Gastroesophageal sphincter (tissue), 3 donors: ENCODE measurements at regions not wholly inside any gene's neighbourhood (a gene's known extent, or its start where the extent isn't known, plus 50 kb on each side); places are given as distances from the start of the nearest gene placed in this dataset.

Source experiments
- POLR2AphosphoS5 ChIP-seq: sonication (generic); formaldehyde crosslinking; IDR thresholded peaks from one replicate; pipeline ENCODE4 v1.6.1; 2017; ENCODE audit warnings: antibody characterized with exemption
- TF ChIP-seq, protein P1 (sequence below), 4 experiments: fragments of 200-600 bp in 2 of 4; fragments of 450-650 bp in 2 of 4; sonication (generic) in 1 of 4; IDR thresholded peaks; one replicate each; pipeline ENCODE4 v1.5.1; 2017 to 2019; ENCODE audit warnings: antibody characterized with exemption in 4 of 4, mild to moderate bottlenecking in 2 of 4, moderate library complexity in 2 of 4

DNA sequence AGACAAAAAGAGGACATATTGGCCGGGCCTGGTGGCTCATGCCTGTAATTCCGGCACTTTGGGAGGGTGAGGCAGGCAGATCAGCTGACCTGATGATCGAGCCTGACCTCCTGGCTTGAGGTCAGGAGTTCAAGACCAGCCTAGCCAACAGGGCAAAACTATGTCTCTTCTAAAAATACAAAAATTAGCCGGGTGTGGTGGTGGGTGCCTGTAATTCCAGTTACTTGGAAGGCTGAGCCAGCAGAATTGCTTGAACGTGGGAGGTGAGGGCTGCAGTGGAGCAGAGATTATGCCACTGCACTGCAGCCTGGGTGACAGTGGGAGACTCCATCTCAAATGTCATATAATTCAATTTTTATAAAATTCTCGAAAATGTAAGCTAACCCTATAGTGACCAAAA lies 84.5 kb downstream of the SEMA4F start:
- TF ChIP-seq, protein P1, sequence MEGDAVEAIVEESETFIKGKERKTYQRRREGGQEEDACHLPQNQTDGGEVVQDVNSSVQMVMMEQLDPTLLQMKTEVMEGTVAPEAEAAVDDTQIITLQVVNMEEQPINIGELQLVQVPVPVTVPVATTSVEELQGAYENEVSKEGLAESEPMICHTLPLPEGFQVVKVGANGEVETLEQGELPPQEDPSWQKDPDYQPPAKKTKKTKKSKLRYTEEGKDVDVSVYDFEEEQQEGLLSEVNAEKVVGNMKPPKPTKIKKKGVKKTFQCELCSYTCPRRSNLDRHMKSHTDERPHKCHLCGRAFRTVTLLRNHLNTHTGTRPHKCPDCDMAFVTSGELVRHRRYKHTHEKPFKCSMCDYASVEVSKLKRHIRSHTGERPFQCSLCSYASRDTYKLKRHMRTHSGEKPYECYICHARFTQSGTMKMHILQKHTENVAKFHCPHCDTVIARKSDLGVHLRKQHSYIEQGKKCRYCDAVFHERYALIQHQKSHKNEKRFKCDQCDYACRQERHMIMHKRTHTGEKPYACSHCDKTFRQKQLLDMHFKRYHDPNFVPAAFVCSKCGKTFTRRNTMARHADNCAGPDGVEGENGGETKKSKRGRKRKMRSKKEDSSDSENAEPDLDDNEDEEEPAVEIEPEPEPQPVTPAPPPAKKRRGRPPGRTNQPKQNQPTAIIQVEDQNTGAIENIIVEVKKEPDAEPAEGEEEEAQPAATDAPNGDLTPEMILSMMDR (IDR thresholded peaks at IDR 0.05): no peak
- TF ChIP-seq POLR2AphosphoS5: no peak
